Gastrocnemius medialis (tissue), 4 donors: ENCODE measurements at regions not wholly inside any gene's neighbourhood (a gene's known extent, or its start where the extent isn't known, plus 50 kb on each side); places are given as distances from the start of the nearest gene placed in this dataset.

Experiments used
- ATAC-seq, 2 donors: fragments of 150-250 bp; one replicate each; pipeline ENCODE4 v1.9.1; 2016
- DNase-seq, 2 donors: peaks; one replicate each; pipeline ENCODE4 v3.0.0-alpha.2; 2019
- H3K27ac ChIP-seq, 4 donors: fragments of 200-600 bp; sonication (generic); 1 replicate in 1 of 4; 2 replicates in 3 of 4; pipeline ENCODE4 v1.5.1; 2016 to 2018; ENCODE audit warnings: mild to moderate bottlenecking in 2 of 4, moderate library complexity in 1 of 4
- H3K27me3 ChIP-seq, 3 donors: fragments of 200-600 bp; sonication (generic) in 2 of 3; 1 replicate in 1 of 3; 2 replicates in 2 of 3; pipeline versions ENCODE4 v1.5.1 to v1.6.0; 2016 to 2019; ENCODE audit warnings: mild to moderate bottlenecking in 1 of 3, moderate library complexity in 1 of 3
- H3K36me3 ChIP-seq, 2 donors: fragments of 200-600 bp; sonication (generic) in 1 of 2; one replicate each; pipeline ENCODE4 v1.5.1; 2017 to 2018
- H3K4me1 ChIP-seq, 2 donors: fragments of 200-600 bp; sonication (generic) in 1 of 2; one replicate each; pipeline ENCODE4 v1.5.1; 2016 to 2017; ENCODE audit warnings: mild to moderate bottlenecking in 2 of 2
- H3K4me3 ChIP-seq, 4 donors: fragments of 200-600 bp; sonication (generic) in 3 of 4; 1 replicate in 1 of 4; 2 replicates in 3 of 4; pipeline ENCODE4 v1.5.1; 2016 to 2019; ENCODE audit warnings: mild to moderate bottlenecking in 2 of 4
- H3K9me3 ChIP-seq, 3 donors: fragments of 200-600 bp; sonication (generic) in 2 of 3; 1 replicate in 1 of 3; 2 replicates in 2 of 3; pipeline ENCODE4 v1.5.1; 2016 to 2019
- POLR2A ChIP-seq, 2 donors: fragments of 450-650 bp; IDR thresholded peaks; one replicate each; pipeline ENCODE4 v1.6.1; 2017; ENCODE audit warnings: antibody characterized with exemption in 2 of 2, mild to moderate bottlenecking in 2 of 2, moderate library complexity in 2 of 2
- in situ Hi-C, 4 donors: fragments of 200-750 bp; cut with MboI; loops; one replicate each; pipeline versions ENCODE4 v1.15.0 to v1.8.0; 2017; ENCODE audit warnings: low sequenced_read_pairs in 4 of 4
- intact Hi-C: fragments of 100-400 bp; cut with DNase I; formaldehyde crosslinking; loops from one replicate; pipeline ENCODE4 v1.15.1; 2023; ENCODE audit warnings: low total_unique reads
- TF ChIP-seq, protein P1 (sequence below), 5 experiments: fragments of 450-650 bp in 3 of 5; fragments of 200-600 bp in 2 of 5; sonication (generic) in 2 of 5; IDR thresholded peaks in 4 of 5; conservative IDR thresholded peaks in 1 of 5; 1 replicate in 4 of 5; 2 replicates in 1 of 5; pipeline ENCODE4 v1.5.1; 2016 to 2019; ENCODE audit warnings: antibody characterized with exemption in 5 of 5, mild to moderate bottlenecking in 3 of 5, moderate library complexity in 3 of 5

DNA sequence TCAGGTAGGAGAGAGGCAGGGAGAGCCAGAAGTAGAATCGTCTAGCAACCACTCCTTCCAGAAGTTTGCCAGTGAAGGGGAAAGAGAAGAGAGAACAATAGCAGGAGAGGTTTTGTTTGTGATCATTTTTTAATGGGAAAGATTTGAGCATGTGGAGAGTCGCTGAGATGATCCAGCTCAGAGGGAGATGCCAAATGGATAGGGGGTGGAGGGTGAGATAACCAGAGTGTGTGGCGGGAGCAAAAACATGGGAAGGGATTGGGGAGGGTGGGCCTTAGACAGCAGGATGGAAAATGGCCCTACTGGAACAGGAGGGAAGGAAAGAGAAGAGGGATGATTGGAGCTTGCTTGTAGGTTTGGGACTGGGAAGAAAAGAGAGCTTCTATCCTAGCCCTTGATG, 269.8 kb downstream of the GLI2 start:
- Histone ChIP-seq H3K9me3 (no peaks in the 10 kb centered on the region), H3K4me1 (no peaks in the 10 kb centered on the region), H3K27me3 (no peaks in the 10 kb centered on the region), H3K27ac (no peak overlapping the region), H3K36me3 (no peaks in the 10 kb centered on the region), H3K4me3 (no peak overlapping the region)
- TF ChIP-seq POLR2A (IDR thresholded peaks at IDR 0.05): no peak
- TF ChIP-seq, protein P1, sequence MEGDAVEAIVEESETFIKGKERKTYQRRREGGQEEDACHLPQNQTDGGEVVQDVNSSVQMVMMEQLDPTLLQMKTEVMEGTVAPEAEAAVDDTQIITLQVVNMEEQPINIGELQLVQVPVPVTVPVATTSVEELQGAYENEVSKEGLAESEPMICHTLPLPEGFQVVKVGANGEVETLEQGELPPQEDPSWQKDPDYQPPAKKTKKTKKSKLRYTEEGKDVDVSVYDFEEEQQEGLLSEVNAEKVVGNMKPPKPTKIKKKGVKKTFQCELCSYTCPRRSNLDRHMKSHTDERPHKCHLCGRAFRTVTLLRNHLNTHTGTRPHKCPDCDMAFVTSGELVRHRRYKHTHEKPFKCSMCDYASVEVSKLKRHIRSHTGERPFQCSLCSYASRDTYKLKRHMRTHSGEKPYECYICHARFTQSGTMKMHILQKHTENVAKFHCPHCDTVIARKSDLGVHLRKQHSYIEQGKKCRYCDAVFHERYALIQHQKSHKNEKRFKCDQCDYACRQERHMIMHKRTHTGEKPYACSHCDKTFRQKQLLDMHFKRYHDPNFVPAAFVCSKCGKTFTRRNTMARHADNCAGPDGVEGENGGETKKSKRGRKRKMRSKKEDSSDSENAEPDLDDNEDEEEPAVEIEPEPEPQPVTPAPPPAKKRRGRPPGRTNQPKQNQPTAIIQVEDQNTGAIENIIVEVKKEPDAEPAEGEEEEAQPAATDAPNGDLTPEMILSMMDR (IDR thresholded peaks at IDR 0.05 in 4 of 5, conservative IDR thresholded peaks at IDR 0.05 in 1 of 5): no peak
- in situ Hi-C loops (no loop called here), intact Hi-C loops (no loop called here)
- DNase-seq (no peak), ATAC-seq (no peak)

DNA sequence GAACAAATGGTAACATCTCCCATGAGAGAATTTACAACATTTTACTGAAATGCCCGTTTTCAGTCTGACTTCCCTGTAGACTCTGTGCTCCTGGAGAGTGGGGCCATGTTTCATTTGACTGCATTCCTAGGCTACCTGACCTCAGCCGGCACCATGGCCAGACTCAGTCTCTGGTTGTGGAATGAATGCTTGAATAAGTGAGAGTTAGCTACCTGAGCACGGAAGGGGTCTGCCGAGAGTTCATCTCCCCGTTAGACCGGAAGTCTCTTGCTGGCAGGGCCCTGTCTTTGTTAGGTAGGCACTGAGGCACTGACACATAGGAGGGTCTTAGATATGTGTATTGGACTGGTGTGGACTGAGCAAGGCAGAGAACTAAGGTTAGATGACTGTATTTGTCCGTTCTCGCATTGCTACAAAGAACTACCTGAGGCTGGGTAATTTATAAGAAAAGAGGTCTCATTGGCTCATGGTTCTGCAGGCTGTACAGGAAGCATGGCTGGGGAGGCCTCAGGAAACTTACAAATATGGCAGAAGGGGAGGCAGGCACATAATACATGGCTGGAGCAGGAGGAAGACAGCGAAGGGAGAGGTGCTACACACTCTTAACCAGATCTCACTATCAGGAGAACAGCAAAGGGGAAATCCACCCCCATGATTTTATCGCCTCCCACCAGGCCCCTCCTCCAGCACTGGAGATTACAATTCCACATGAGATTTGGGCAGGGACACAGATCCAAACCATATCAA, 271.2 kb downstream of the GLI2 start:
- DNase-seq (no peak), ATAC-seq (no peak)
- in situ Hi-C loops: no loop called here
- H3K36me3 ChIP-seq: no peaks in the 10 kb centered on the region
- no peaks in the 10 kb centered on the region for H3K9me3 ChIP-seq
- no peak overlapping the region for H3K27ac ChIP-seq
- H3K4me3 ChIP-seq: no peak overlapping the region
- H3K27me3 ChIP-seq: no peaks in the 10 kb centered on the region
- intact Hi-C loops: no loop called here
- TF ChIP-seq POLR2A (IDR thresholded peaks at IDR 0.05): no peak
- TF ChIP-seq, protein P1 (IDR thresholded peaks at IDR 0.05 in 4 of 5, conservative IDR thresholded peaks at IDR 0.05 in 1 of 5): no peak
- no peaks in the 10 kb centered on the region for H3K4me1 ChIP-seq

DNA sequence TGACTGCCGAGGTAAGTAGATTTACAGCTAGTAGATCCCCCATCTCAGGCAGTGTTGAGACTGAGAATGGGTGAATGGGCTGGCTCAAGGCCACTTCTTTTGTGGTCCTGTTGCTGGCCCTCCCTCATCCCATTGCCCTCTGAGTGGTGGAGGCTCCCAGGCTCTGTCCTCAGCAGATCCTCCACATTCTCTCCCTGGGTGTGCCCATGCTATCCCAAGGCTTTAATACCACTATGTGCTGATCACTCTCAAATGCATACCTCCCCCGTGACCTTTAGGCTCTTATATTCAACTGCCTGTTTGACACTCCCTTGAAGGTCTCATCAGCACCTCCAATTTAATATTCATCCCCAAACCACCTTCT, 271.8 kb downstream of the GLI2 start:
- in situ Hi-C loops: no loop called here
- no peak for ATAC-seq
- TF ChIP-seq POLR2A (IDR thresholded peaks at IDR 0.05): no peak
- TF ChIP-seq, protein P1 (IDR thresholded peaks at IDR 0.05 in 4 of 5, conservative IDR thresholded peaks at IDR 0.05 in 1 of 5): no peak

DNA sequence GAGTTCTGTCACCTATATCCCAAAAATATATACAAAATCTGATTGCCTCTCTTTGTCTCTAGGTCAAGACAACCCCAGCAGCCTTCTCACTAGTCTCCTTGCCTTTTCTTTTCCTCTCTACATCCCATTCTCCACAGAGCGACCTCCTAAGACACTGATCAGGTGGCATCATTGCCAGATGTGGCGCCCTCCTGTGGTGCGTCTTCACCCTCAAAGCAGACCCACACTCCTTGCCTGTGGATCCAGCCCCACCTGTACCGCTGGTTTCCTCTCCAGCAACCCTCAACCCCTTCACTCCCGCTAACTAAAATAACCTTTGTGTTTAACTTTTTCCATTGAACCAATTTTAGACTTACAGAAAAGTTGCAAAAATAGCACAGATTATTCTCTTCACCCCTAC, 273.3 kb downstream of the GLI2 start:
- intact Hi-C loops (no loop called here), in situ Hi-C loops (no loop called here)
- DNase-seq (no peak), ATAC-seq (no peak)
- Histone ChIP-seq H3K4me1 (no peaks in the 10 kb centered on the region), H3K27ac (no peak overlapping the region), H3K9me3 (no peaks in the 10 kb centered on the region), H3K36me3 (no peaks in the 10 kb centered on the region), H3K27me3 (no peaks in the 10 kb centered on the region), H3K4me3 (no peak overlapping the region)
- no peak for TF ChIP-seq POLR2A (IDR thresholded peaks at IDR 0.05)
- TF ChIP-seq, protein P1 (IDR thresholded peaks at IDR 0.05 in 4 of 5, conservative IDR thresholded peaks at IDR 0.05 in 1 of 5): peak in 1 of 5 experiments; percentile 20

More for the DNA sequence above, 271.8 kb downstream of the GLI2 start:
- DNase-seq: no peak
- intact Hi-C loops: no loop called here
- Histone ChIP-seq H3K4me3 (no peak overlapping the region), H3K27ac (no peak overlapping the region), H3K4me1 (no peaks in the 10 kb centered on the region), H3K9me3 (no peaks in the 10 kb centered on the region), H3K27me3 (no peaks in the 10 kb centered on the region), H3K36me3 (no peaks in the 10 kb centered on the region)

DNA sequence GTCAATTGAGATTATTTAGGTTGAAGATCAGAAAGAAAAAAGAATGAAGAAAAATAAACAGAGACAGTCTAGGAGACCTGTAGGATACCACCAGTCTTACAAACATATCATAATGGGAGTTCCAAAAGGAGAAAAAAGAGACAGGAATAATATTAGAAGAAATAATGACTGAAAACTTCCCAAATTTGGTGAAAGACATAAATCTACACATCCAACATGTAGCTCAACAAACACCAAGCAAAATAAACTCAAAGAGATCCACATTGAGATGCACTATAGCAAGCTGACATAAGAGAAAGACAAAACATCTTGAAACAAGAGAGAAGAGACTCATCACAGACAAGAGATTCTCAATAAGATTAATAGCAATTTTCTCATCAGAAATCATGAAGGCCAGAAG, 274.0 kb downstream of the TFCP2L1 start:
- intact Hi-C loops (no loop called here), in situ Hi-C loops (no loop called here)
- Histone ChIP-seq H3K36me3 (no peaks in the 10 kb centered on the region), H3K4me1 (no peaks in the 10 kb centered on the region), H3K27me3 (no peaks in the 10 kb centered on the region), H3K4me3 (no peak overlapping the region), H3K9me3 (no peaks in the 10 kb centered on the region), H3K27ac (no peak overlapping the region)
- no peak for TF ChIP-seq POLR2A (IDR thresholded peaks at IDR 0.05)
- TF ChIP-seq, protein P1 (IDR thresholded peaks at IDR 0.05 in 4 of 5, conservative IDR thresholded peaks at IDR 0.05 in 1 of 5): no peak
- DNase-seq (no peak), ATAC-seq (no peak)
